ENCODE measurements at regions not wholly inside any gene's neighbourhood (a gene's known extent, or its start where the extent isn't known, plus 50 kb on each side); places are given as distances from the start of the nearest gene placed in this dataset.
A peak's percentile ranks its signal among the peaks of the same experiment; 100 is the strongest.

GRCh38 chr6:28606424-28607391 lies 81.0 kb downstream of the GPX5 start:
- Histone ChIP-seq H3K36me3 (ENCODE audit: insufficient read depth) (no peaks in the 10 kb centered on the region), H3K79me2 (ENCODE audit: insufficient read depth, low read depth) (no peaks in the 10 kb centered on the region), H3K4me3 (IDR thresholded peaks at IDR 0.05; ENCODE audit: insufficient read depth, low read depth, low read length) (no peak overlapping the region), H2AFZ (ENCODE audit: low read depth) (peak overlapping the region; percentile 78), H4K20me1 (ENCODE audit: insufficient read depth) (no peaks in the 10 kb centered on the region), H3K4me1 (ENCODE audit: low read depth, poor library complexity, severe bottlenecking) (peaks cover 4% of the 10 kb centered on the region), H3K4me2 (peak overlapping the region; percentile 34; the same call in 1 of the 2 replicates), H3K27me3 (ENCODE audit: insufficient read depth, low read depth) (no peaks in the 10 kb centered on the region), H3K9ac (no peak overlapping the region), H3K27ac (peak overlapping the region; percentile 37)
- TF ChIP-seq CTCF (conservative IDR thresholded peaks at IDR 0.05; ENCODE audit: low read depth, low read length), result peak; percentile 63

GRCh38 chr6:28607990-28608389 lies 82.3 kb downstream of the GPX5 start:
- Histone ChIP-seq H3K4me3 (IDR thresholded peaks at IDR 0.05; ENCODE audit: insufficient read depth, low read depth, low read length) (no peak overlapping the region), H3K9ac (no peak overlapping the region), H3K27ac (no peak overlapping the region), H3K4me2 (no peak overlapping the region), H3K27me3 (ENCODE audit: insufficient read depth, low read depth) (no peaks in the 10 kb centered on the region), H3K4me1 (ENCODE audit: low read depth, poor library complexity, severe bottlenecking) (peaks cover 4% of the 10 kb centered on the region), H4K20me1 (ENCODE audit: insufficient read depth) (no peaks in the 10 kb centered on the region), H3K79me2 (ENCODE audit: insufficient read depth, low read depth) (no peaks in the 10 kb centered on the region), H2AFZ (ENCODE audit: low read depth) (no peak overlapping the region), H3K36me3 (ENCODE audit: insufficient read depth) (no peaks in the 10 kb centered on the region)
- TF ChIP-seq CTCF (conservative IDR thresholded peaks at IDR 0.05; ENCODE audit: low read depth, low read length), result no peak

DNA sequence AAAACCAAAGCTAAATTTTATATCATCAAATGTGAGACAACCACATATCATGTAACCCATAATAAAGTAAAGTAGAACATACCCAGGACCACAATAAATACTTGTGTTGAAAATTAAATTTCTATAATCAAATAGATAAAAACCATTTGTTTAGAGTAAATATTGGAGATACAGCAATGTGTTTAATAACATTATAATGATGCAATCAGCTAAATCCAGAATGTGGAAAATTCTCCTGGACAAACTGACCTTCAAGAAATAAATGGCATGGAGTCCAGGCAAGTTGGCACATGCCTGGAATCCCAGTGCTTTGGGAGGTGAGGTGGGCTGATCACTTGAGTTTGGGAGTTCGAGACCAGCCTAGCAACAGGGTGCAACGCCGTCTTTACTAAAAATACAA lies 84.0 kb downstream of the GPX5 start:
- Histone ChIP-seq H3K79me2 (ENCODE audit: insufficient read depth, low read depth) (no peaks in the 10 kb centered on the region), H4K20me1 (ENCODE audit: insufficient read depth) (no peaks in the 10 kb centered on the region), H3K27me3 (ENCODE audit: insufficient read depth, low read depth) (no peaks in the 10 kb centered on the region), H3K4me1 (ENCODE audit: low read depth, poor library complexity, severe bottlenecking) (peaks cover 4% of the 10 kb centered on the region), H3K27ac (no peak overlapping the region), H3K4me2 (no peak overlapping the region), H2AFZ (ENCODE audit: low read depth) (no peak overlapping the region), H3K4me3 (IDR thresholded peaks at IDR 0.05; ENCODE audit: insufficient read depth, low read depth, low read length) (no peak overlapping the region), H3K9ac (no peak overlapping the region), H3K36me3 (ENCODE audit: insufficient read depth) (no peaks in the 10 kb centered on the region)
- no peak for TF ChIP-seq CTCF (conservative IDR thresholded peaks at IDR 0.05; ENCODE audit: low read depth, low read length)

DNA sequence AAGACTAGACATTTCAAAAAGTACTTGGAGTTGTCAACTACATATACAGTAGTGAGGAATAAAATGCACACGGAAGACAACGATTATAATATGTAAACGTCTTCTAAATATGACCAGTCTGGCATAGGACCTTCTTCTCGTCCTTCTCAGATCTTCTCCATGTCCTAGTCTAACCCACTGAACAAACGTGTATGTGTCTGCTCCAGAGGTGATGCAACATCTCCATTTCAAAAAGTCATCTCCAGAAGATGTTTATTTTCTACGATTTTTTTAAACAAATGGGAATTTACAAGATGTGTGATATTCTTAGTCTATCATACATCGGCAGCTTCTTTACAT lies 89.9 kb downstream of the GPX5 start:
- Histone ChIP-seq H3K36me3 (ENCODE audit: insufficient read depth) (no peaks in the 10 kb centered on the region), H3K79me2 (ENCODE audit: insufficient read depth, low read depth) (no peaks in the 10 kb centered on the region), H3K9ac (no peak overlapping the region), H3K27ac (no peak overlapping the region), H4K20me1 (ENCODE audit: insufficient read depth) (no peaks in the 10 kb centered on the region), H3K27me3 (ENCODE audit: insufficient read depth, low read depth) (no peaks in the 10 kb centered on the region), H2AFZ (ENCODE audit: low read depth) (no peak overlapping the region), H3K4me2 (no peak overlapping the region), H3K4me1 (ENCODE audit: low read depth, poor library complexity, severe bottlenecking) (no peaks in the 10 kb centered on the region), H3K4me3 (IDR thresholded peaks at IDR 0.05; ENCODE audit: insufficient read depth, low read depth, low read length) (no peak overlapping the region)
- no peak for TF ChIP-seq CTCF (conservative IDR thresholded peaks at IDR 0.05; ENCODE audit: low read depth, low read length)

Measured in KMS-11 (cell line).